H1 (cell line): ENCODE measurements at regions not wholly inside any gene's neighbourhood (a gene's known extent, or its start where the extent isn't known, plus 50 kb on each side); places are given as distances from the start of the nearest gene placed in this dataset.

Experiments used
- CTCF ChIA-PET: fragments of 300-600 bp; sonication (Branson Sonifier 250); formaldehyde crosslinking; loops from one replicate; lab custom pipeline; 2021; ENCODE audit not compliant: partially characterized antibody; lab: Charles Lee
- POLR2A ChIA-PET: fragments of 300-600 bp; sonication (Branson Sonifier 250); formaldehyde crosslinking; loops from one replicate; lab custom pipeline; 2021; ENCODE audit warnings: inconsistent platforms; ENCODE audit not compliant: partially characterized antibody; lab: Charles Lee
- DNase-seq, 2 experiments: peaks; one replicate each; pipeline versions ENCODE4 v3.0.0 to v3.0.0-alpha.2; 2010 to 2022; ENCODE audit warnings: low spot score in 2 of 2, low read depth in 1 of 2, mixed read lengths in 1 of 2
- FAIRE-seq: peaks from 2 replicates; lab custom pipeline; 2011; peaks lifted over from hg19 to GRCh38; lab: Jason Lieb, UNC
- H2AFZ ChIP-seq: 2 replicates; pipeline ENCODE4 v1.8.1; 2012; ENCODE audit warnings: low read length, inconsistent platforms
- H2AK5ac ChIP-seq: 2 replicates; pipeline ENCODE4 v1.6.1; 2013; ENCODE audit warnings: low read depth, low read length
- H2BK120ac ChIP-seq: replicated peaks from 2 replicates; pipeline ENCODE3; 2013; ENCODE audit warnings: low read depth, low read length, inconsistent platforms
- H2BK12ac ChIP-seq: 2 replicates; pipeline ENCODE4 v1.6.1; 2013; ENCODE audit warnings: low read depth, low read length
- H2BK15ac ChIP-seq: 2 replicates; pipeline ENCODE4 v1.6.1; 2013; ENCODE audit warnings: low read length
- H2BK20ac ChIP-seq: 2 replicates; pipeline ENCODE4 v1.6.1; 2013; ENCODE audit warnings: low read length
- H2BK5ac ChIP-seq: 2 replicates; pipeline ENCODE4 v1.6.1; 2013; ENCODE audit warnings: low read depth, low read length
- H3K14ac ChIP-seq: 2 replicates; pipeline ENCODE4 v1.6.1; 2013; ENCODE audit warnings: inconsistent platforms; ENCODE audit not compliant: insufficient read length
- H3K18ac ChIP-seq: 2 replicates; pipeline ENCODE4 v1.6.1; 2013; ENCODE audit warnings: low read length; ENCODE audit errors: extremely low read depth
- H3K23ac ChIP-seq: 2 replicates; pipeline ENCODE4 v1.6.1; 2013; ENCODE audit warnings: inconsistent platforms; ENCODE audit not compliant: insufficient read length
- H3K23me2 ChIP-seq: 2 replicates; pipeline ENCODE4 v1.6.1; 2013; ENCODE audit warnings: low read depth, low read length
- H3K27ac ChIP-seq: 2 replicates; pipeline ENCODE4 v1.6.1; 2011; ENCODE audit warnings: low read depth, low read length, inconsistent platforms
- H3K27me3 ChIP-seq, 4 experiments: replicated peaks in 1 of 4; 1 replicate in 1 of 4; 2 replicates in 3 of 4; pipeline versions ENCODE4 v1.6.1 to v1.8.1; 2011 to 2013; ENCODE audit warnings: low read length in 3 of 4, mild to moderate bottlenecking in 3 of 4, inconsistent platforms in 2 of 4, mixed read lengths in 2 of 4, moderate library complexity in 1 of 4; ENCODE audit not compliant: control insufficient read depth in 3 of 4, insufficient read depth in 3 of 4; ENCODE audit errors: extremely low read depth in 1 of 4
- H3K36me3 ChIP-seq, 4 experiments: 2 replicates each; pipeline versions ENCODE4 v1.6.1 to v1.8.1; 2011 to 2013; ENCODE audit warnings: mild to moderate bottlenecking in 4 of 4, low read length in 3 of 4, moderate library complexity in 2 of 4, control low read depth in 1 of 4, inconsistent platforms in 1 of 4; ENCODE audit not compliant: insufficient read depth in 4 of 4, control insufficient read depth in 2 of 4
- H3K4ac ChIP-seq: replicated peaks from 2 replicates; pipeline ENCODE3; 2013; ENCODE audit warnings: low read length, low read depth, mixed read lengths, inconsistent platforms; ENCODE audit not compliant: insufficient read length
- H3K4me1 ChIP-seq, 4 experiments: replicated peaks in 1 of 4; 1 replicate in 1 of 4; 2 replicates in 3 of 4; pipeline versions ENCODE4 v1.6.1 to v1.8.1; 2011 to 2013; ENCODE audit warnings: low read length in 3 of 4, inconsistent platforms in 2 of 4, mixed read lengths in 1 of 4; ENCODE audit not compliant: insufficient read depth in 4 of 4, control insufficient read depth in 3 of 4
- H3K4me2 ChIP-seq, 2 experiments: 2 replicates each; pipeline versions ENCODE4 v1.6.1 to v1.8.1; 2011 to 2013; ENCODE audit warnings: low read depth in 2 of 2, low read length in 2 of 2, control low read depth in 1 of 2, inconsistent platforms in 1 of 2, mild to moderate bottlenecking in 1 of 2; ENCODE audit not compliant: insufficient read depth in 1 of 2
- H3K4me3 ChIP-seq, 4 experiments: fragments of 200-600, 300-600 bp in 1 of 4; sonication (generic), shearing (Covaris generic), sonication (Bioruptor Twin) in 1 of 4; 2 replicates each; pipeline versions ENCODE4 v1.5.1 to v1.8.1; 2011 to 2016; ENCODE audit warnings: low read length in 4 of 4, low read depth in 3 of 4, control low read depth in 2 of 4, inconsistent platforms in 2 of 4, mild to moderate bottlenecking in 2 of 4, mixed read lengths in 1 of 4, moderate library complexity in 1 of 4; ENCODE audit not compliant: insufficient read depth in 2 of 4; ENCODE audit errors: extremely low read depth in 1 of 4
- H3K56ac ChIP-seq: replicated peaks from 2 replicates; pipeline ENCODE3; 2013; ENCODE audit warnings: low read depth, mild to moderate bottlenecking, mixed read lengths, low read length, inconsistent platforms; ENCODE audit not compliant: insufficient read length
- H3K79me1 ChIP-seq: 2 replicates; pipeline ENCODE4 v1.6.1; 2013; ENCODE audit warnings: low read depth, low read length, control low read depth
- H3K79me2 ChIP-seq, 2 experiments: 2 replicates each; pipeline versions ENCODE4 v1.6.1 to v1.8.1; 2012 to 2013; ENCODE audit warnings: low read length in 2 of 2, mild to moderate bottlenecking in 2 of 2, inconsistent platforms in 1 of 2; ENCODE audit not compliant: insufficient read depth in 2 of 2, control insufficient read depth in 1 of 2
- H3K9ac ChIP-seq, 4 experiments: replicated peaks in 1 of 4; 1 replicate in 1 of 4; 2 replicates in 3 of 4; pipeline versions ENCODE4 v1.6.1 to v1.8.1; 2011 to 2013; ENCODE audit warnings: low read depth in 3 of 4, low read length in 3 of 4, control low read depth in 2 of 4, mild to moderate bottlenecking in 2 of 4, moderate library complexity in 2 of 4, inconsistent platforms in 1 of 4; ENCODE audit errors: extremely low read depth in 1 of 4
- H3K9me3 ChIP-seq, 2 experiments: 2 replicates each; pipeline versions ENCODE4 v1.6.1 to v1.8.1; 2012 to 2013; ENCODE audit warnings: mild to moderate bottlenecking in 2 of 2, moderate library complexity in 2 of 2, control low read depth in 1 of 2, inconsistent platforms in 1 of 2, low read depth in 1 of 2, low read length in 1 of 2, mixed read lengths in 1 of 2; ENCODE audit not compliant: insufficient read depth in 2 of 2
- H4K20me1 ChIP-seq, 2 experiments: replicated peaks in 1 of 2; 2 replicates each; pipeline versions ENCODE3 to v1.8.1; 2011 to 2013; ENCODE audit warnings: inconsistent platforms in 2 of 2, low read length in 2 of 2, mild to moderate bottlenecking in 1 of 2; ENCODE audit not compliant: insufficient read depth in 2 of 2, control insufficient read depth in 1 of 2
- H4K5ac ChIP-seq: 2 replicates; pipeline ENCODE4 v1.6.1; 2013; ENCODE audit warnings: low read length, low read depth, mixed read lengths, inconsistent platforms; ENCODE audit not compliant: insufficient read length
- H4K8ac ChIP-seq: 2 replicates; pipeline ENCODE4 v1.8.0; 2013; ENCODE audit warnings: mild to moderate bottlenecking, moderate library complexity, low read length, inconsistent platforms; ENCODE audit not compliant: insufficient read depth; ENCODE audit errors: extremely low read depth
- H4K91ac ChIP-seq: replicated peaks from 2 replicates; pipeline ENCODE3; 2013; ENCODE audit warnings: low read length, mixed read lengths, inconsistent platforms; ENCODE audit not compliant: insufficient read length
- ATF3 ChIP-seq: IDR thresholded peaks from 2 replicates; pipeline ENCODE4 v1.6.1; 2011; ENCODE audit warnings: low read depth, mild to moderate bottlenecking, low read length; ENCODE audit not compliant: insufficient read depth
- CHD2 ChIP-seq: IDR thresholded peaks from 2 replicates; pipeline ENCODE4 v1.6.1; 2012; ENCODE audit warnings: low read length, improper control_type of control experiment
- E2F6 ChIP-seq: IDR thresholded peaks from 2 replicates; pipeline ENCODE4 v1.6.1; 2012; ENCODE audit warnings: inconsistent platforms
- EGR1 ChIP-seq: IDR thresholded peaks from 2 replicates; pipeline ENCODE4 v1.6.1; 2011; ENCODE audit warnings: low read depth, low read length, borderline replicate concordance
- KDM1A ChIP-seq: fragments of 200-600, 300-600 bp; sonication (generic); IDR thresholded peaks from 2 replicates; pipeline ENCODE4 v1.7.1; 2016; ENCODE audit warnings: mild to moderate bottlenecking, low read length, borderline replicate concordance
- KDM5A ChIP-seq: fragments of 200-600 bp; IDR thresholded peaks from 2 replicates; pipeline ENCODE4 v1.7.1; 2012; ENCODE audit warnings: mild to moderate bottlenecking, low read length, inconsistent platforms, mixed read lengths
- NRF1 ChIP-seq: IDR thresholded peaks from 2 replicates; pipeline ENCODE4 v1.6.1; 2011; ENCODE audit warnings: mild to moderate bottlenecking, low read depth, low read length, improper control_type of control experiment
- POLR2AphosphoS5 ChIP-seq: IDR thresholded peaks from 2 replicates; pipeline ENCODE4 v1.6.1; 2011; ENCODE audit warnings: low read depth, low read length
- RNF2 ChIP-seq: fragments of 200-900, 300-1000 bp; sonication (generic); IDR thresholded peaks from 2 replicates; pipeline ENCODE4 v1.7.1; 2016; ENCODE audit warnings: borderline replicate concordance, low read depth, mild to moderate bottlenecking, antibody characterized with exemption, low read length; ENCODE audit not compliant: poor library complexity, severe bottlenecking; ENCODE audit errors: missing control alignments
- SAP30 ChIP-seq: fragments of 300-600 bp; sonication (generic); IDR thresholded peaks from 2 replicates; pipeline ENCODE4 v1.7.1; 2012; ENCODE audit warnings: low read length, moderate library complexity, mild to moderate bottlenecking, inconsistent platforms; ENCODE audit not compliant: insufficient read depth, insufficient replicate concordance
- TAF7 ChIP-seq: optimal IDR thresholded peaks from 2 replicates; pipeline ENCODE3; 2011; ENCODE audit warnings: low read depth, mild to moderate bottlenecking, inconsistent platforms, low read length, moderate library complexity, borderline replicate concordance
- TEAD4 ChIP-seq: IDR thresholded peaks from 2 replicates; pipeline ENCODE4 v1.6.1; 2012; ENCODE audit warnings: low read depth, low read length, inconsistent platforms, mixed read lengths
- WGBS, 2 experiments: shearing (Covaris generic) in 1 of 2; methylation state at CpG; one replicate each; pipeline versions ENCODE4 v1.1.6 to v1.1.7; 2013 to 2015; ENCODE audit warnings: low lambda C conversion rate in 2 of 2, mixed read lengths in 2 of 2, inconsistent platforms in 1 of 2, low coverage in 1 of 2, missing lambda C conversion rate in 1 of 2; ENCODE audit not compliant: insufficient replicate concordance in 2 of 2, insufficient coverage in 1 of 2, insufficient read length in 1 of 2; ENCODE audit errors: extremely low coverage in 1 of 2, missing lambda C conversion rate in 1 of 2; 5-methylcytosine and 5-hydroxymethylcytosine counted together

- H2BK5ac ChIP-seq, result no peak overlapping the region
- no peak overlapping the region for H4K8ac ChIP-seq
- no peak overlapping the region for H3K27ac ChIP-seq
- 95% methylated on average over 2 of the region's 2 CpGs; no CpG with 5 or more reads in 1 of the 2 experiments for WGBS, 2 experiments
- no peak overlapping the region for H3K18ac ChIP-seq
- H3K36me3 ChIP-seq, result no peaks in the 10 kb centered on the region
- POLR2A ChIA-PET, result no interaction called here
- H3K79me1 ChIP-seq, result no peaks in the 10 kb centered on the region
- no peaks in the 10 kb centered on the region for H3K79me2 ChIP-seq
- no peak overlapping the region for H2BK20ac ChIP-seq
- H3K4ac ChIP-seq, result no peak overlapping the region
- H3K23ac ChIP-seq, result no peak overlapping the region
- H3K9me3 ChIP-seq, result no peaks in the 10 kb centered on the region
- H2BK12ac ChIP-seq, result no peak overlapping the region
- H2BK15ac ChIP-seq, result no peak overlapping the region
- no peak overlapping the region for H3K14ac ChIP-seq
- TF ChIP-seq NRF1, result no peak
- no peak for TF ChIP-seq SAP30
- TF ChIP-seq POLR2AphosphoS5, result no peak
- TF ChIP-seq E2F6, result no peak
- no peak for TF ChIP-seq EGR1
- TF ChIP-seq KDM5A, result no peak
- TF ChIP-seq KDM1A, result no peak
- no peak for TF ChIP-seq RNF2
- TF ChIP-seq TAF7, result no peak
- no peak for TF ChIP-seq CHD2
- no peak for TF ChIP-seq TEAD4
- no peak for TF ChIP-seq ATF3
- CTCF ChIA-PET, result no interaction called here
- FAIRE-seq (no peak), DNase-seq (no peak)
- no peak overlapping the region for H2AFZ ChIP-seq
- H4K5ac ChIP-seq, result no peak overlapping the region
- H3K9ac ChIP-seq, result no peak overlapping the region
- H4K91ac ChIP-seq, result no peak overlapping the region
- H3K27me3 ChIP-seq, result no peaks in the 10 kb centered on the region
- peaks cover 0 to 13% (median 8%) of the 10 kb centered on the region in 4 experiments; a peak in 4 of 7 replicates for H3K4me1 ChIP-seq
- no peak overlapping the region for H3K4me2 ChIP-seq
- H3K4me3 ChIP-seq, result no peak overlapping the region
- H4K20me1 ChIP-seq, result no peaks in the 10 kb centered on the region
- H3K23me2 ChIP-seq, result no peaks in the 10 kb centered on the region
- H2BK120ac ChIP-seq, result no peak overlapping the region
- H2AK5ac ChIP-seq, result no peak overlapping the region
- H3K56ac ChIP-seq, result no peak overlapping the region
Observed at GRCh38 chr2:5377323-5377722, 314.9 kb upstream of the SOX11 start.
